ENCODE measurements at regions not wholly inside any gene's neighbourhood (a gene's known extent, or its start where the extent isn't known, plus 50 kb on each side); places are given as distances from the start of the nearest gene placed in this dataset.

GRCh38 chr3:16048435-16049318 is 125.8 kb upstream of the GALNT15 start:
- in situ Hi-C loops (cut with HindIII; ENCODE audit: low sequenced_read_pairs) = no loop called here

GRCh38 chr3:16050641-16051467 is 123.6 kb upstream of the GALNT15 start:
- in situ Hi-C loops (cut with HindIII; ENCODE audit: low sequenced_read_pairs) = no loop called here

- in situ Hi-C loops (cut with HindIII; ENCODE audit: low sequenced_read_pairs) = no loop called here
Observed at GRCh38 chr3:16051691-16052090, 122.8 kb upstream of the GALNT15 start.

- in situ Hi-C loops (cut with HindIII; ENCODE audit: low sequenced_read_pairs) = no loop called here
Observed at GRCh38 chr3:16052964-16053363, 121.5 kb upstream of the GALNT15 start.

GRCh38 chr3:16053794-16054193 is 120.7 kb upstream of the GALNT15 start:
- in situ Hi-C loops (cut with HindIII; ENCODE audit: low sequenced_read_pairs) = no loop called here

GRCh38 chr3:16055606-16056211 is 118.8 kb upstream of the GALNT15 start:
- in situ Hi-C loops (cut with HindIII; ENCODE audit: low sequenced_read_pairs) = no loop called here

- in situ Hi-C loops (cut with HindIII; ENCODE audit: low sequenced_read_pairs) = no loop called here
Observed at GRCh38 chr3:16056217-16056616, 118.3 kb upstream of the GALNT15 start.

GRCh38 chr3:16058521-16058920 is 116.0 kb upstream of the GALNT15 start:
- in situ Hi-C loops (cut with HindIII; ENCODE audit: low sequenced_read_pairs) = no loop called here

GRCh38 chr3:16059081-16059537 is 115.4 kb upstream of the GALNT15 start:
- in situ Hi-C loops (cut with HindIII; ENCODE audit: low sequenced_read_pairs) = no loop called here

GRCh38 chr3:16059711-16060357 is 114.6 kb upstream of the GALNT15 start:
- in situ Hi-C loops (cut with HindIII; ENCODE audit: low sequenced_read_pairs) = loop anchor here (5.0 kb wide), 1 partner anchor 48 kb away; no protein-coding TSS in a partner anchor

- in situ Hi-C loops (cut with HindIII; ENCODE audit: low sequenced_read_pairs) = loop anchor here (5.0 kb wide), 1 partner anchor 48 kb away; no protein-coding TSS in a partner anchor
Observed at GRCh38 chr3:16060358-16060852, 114.1 kb upstream of the GALNT15 start.

GRCh38 chr3:16060945-16061344 is 113.5 kb upstream of the GALNT15 start:
- in situ Hi-C loops (cut with HindIII; ENCODE audit: low sequenced_read_pairs) = loop anchor here (5.0 kb wide), 1 partner anchor 49 kb away; no protein-coding TSS in a partner anchor

GRCh38 chr3:16061491-16061890 is 113.0 kb upstream of the GALNT15 start:
- in situ Hi-C loops (cut with HindIII; ENCODE audit: low sequenced_read_pairs) = loop anchor here (5.0 kb wide), 1 partner anchor 49 kb away; no protein-coding TSS in a partner anchor

- in situ Hi-C loops (cut with HindIII; ENCODE audit: low sequenced_read_pairs) = loop anchor here (5.0 kb wide), 1 partner anchor 51 kb away; no protein-coding TSS in a partner anchor
Observed at GRCh38 chr3:16063603-16064002, 110.9 kb upstream of the GALNT15 start.

GRCh38 chr3:16064642-16065414 is 109.7 kb upstream of the GALNT15 start:
- in situ Hi-C loops (cut with HindIII; ENCODE audit: low sequenced_read_pairs) = loop anchor here (5.0 kb wide), 1 partner anchor 53 kb away; no protein-coding TSS in a partner anchor

- in situ Hi-C loops (cut with HindIII; ENCODE audit: low sequenced_read_pairs) = no loop called here
Observed at GRCh38 chr3:16066545-16066944, 107.9 kb upstream of the GALNT15 start.

GRCh38 chr3:16066975-16067374 is 107.5 kb upstream of the GALNT15 start:
- in situ Hi-C loops (cut with HindIII; ENCODE audit: low sequenced_read_pairs) = no loop called here

GRCh38 chr3:16067837-16068471 is 106.5 kb upstream of the GALNT15 start:
- in situ Hi-C loops (cut with HindIII; ENCODE audit: low sequenced_read_pairs) = no loop called here

Measured in endothelial cell of hepatic sinusoid (primary cell).